ENCODE measurements at regions not wholly inside any gene's neighbourhood (a gene's known extent, or its start where the extent isn't known, plus 50 kb on each side); places are given as distances from the start of the nearest gene placed in this dataset.

DNA sequence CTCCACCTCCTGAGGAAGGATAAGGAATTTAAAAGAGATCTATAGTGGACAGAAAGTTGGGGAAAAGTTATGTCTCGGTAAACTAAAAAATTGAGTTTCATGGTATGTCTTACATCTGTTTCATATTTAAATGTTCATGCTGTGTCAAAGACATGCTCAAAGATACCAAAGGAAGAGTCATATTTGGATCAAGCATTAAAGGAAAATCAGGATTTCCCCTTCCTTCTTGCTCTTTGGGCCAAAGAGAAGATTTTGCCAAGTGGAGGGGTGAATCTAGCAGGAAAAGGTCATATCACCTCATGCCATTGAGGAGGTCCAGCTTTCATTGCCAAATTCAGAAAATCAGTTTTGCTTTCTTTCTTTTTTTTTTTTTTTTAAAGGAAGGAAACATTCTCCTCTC is 192.4 kb downstream of the OGFRL1 start:
- DNase-seq (ENCODE audit: low read depth): no peak

DNA sequence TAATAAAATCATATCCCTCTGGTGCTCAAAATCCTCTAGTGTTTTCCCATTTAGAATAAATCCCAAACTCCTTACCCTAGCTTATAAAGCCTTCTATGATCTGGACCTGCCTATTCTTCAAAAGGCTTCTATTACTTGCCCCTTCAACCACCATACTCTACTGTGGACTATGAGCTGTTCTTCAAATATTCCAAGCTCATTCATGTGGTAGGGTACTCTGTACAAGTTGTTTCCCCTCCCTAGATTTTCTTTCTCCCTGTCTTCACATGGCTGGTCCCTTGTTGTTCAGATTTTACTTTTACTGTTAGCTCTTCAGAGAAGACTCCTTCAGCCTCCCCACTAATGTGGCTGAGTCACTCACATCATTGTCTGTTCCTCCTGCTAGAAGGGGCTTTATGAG is 193.2 kb downstream of the OGFRL1 start:
- no peak for DNase-seq (ENCODE audit: low read depth)

DNA sequence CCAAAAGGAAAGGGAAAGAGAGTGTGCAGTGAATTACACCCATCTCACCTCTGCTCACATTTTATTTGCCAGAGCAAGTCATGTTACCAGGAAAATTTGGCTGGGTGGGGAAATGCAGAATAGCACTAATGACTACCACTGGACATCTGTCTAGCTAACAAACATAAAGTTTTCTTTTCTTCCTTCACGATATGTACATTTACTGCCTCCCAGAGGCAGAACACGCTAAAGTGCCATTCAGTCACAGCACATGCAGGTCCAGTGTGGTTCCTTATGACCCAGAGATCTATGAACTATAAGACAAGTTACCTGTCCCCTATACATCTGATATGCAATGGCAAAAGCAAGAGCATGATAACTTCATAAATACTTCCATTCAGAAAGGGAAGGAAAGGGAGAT is 194.1 kb downstream of the OGFRL1 start:
- DNase-seq (ENCODE audit: low read depth): no peak

DNA sequence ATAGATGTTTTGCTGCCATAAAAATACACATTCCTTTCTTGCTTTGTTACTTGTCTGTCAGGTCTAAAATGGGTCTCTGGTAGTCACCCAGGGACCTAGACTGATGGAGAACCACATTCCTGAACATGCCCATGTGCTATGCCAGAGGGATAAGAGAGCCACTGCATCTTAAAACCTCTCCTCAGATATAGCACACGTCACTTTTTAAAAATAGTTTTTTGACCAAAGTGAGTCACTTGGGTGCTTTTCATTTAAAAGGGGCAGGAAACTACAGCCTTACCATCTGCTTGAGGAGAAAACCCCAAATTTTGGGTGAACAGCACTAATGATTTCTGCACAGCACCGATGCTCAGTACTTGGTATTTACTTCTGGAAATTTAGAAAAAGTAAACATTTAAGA is 197.8 kb downstream of the OGFRL1 start:
- no peak for DNase-seq (ENCODE audit: low read depth)

DNA sequence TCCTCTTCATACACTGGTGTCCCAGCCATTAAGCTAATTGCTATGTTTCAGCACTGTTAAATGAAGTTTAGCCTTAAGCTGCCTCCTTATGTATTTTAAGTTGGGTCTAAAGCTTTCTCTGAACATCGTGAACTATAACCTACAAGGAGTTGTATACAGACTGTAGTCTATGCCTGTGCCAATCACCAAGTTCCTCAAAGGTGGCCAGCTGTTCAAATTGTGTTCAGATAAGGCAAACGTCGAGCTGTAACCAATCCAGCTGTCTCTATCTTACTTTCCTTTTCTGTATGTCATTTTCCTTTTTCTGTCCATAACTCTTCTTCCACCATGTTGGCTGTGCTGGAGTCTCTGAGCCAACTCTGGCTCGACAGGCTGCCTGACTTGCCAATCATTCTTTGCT is 199.6 kb downstream of the OGFRL1 start:
- DNase-seq (ENCODE audit: low read depth): no peak

DNA sequence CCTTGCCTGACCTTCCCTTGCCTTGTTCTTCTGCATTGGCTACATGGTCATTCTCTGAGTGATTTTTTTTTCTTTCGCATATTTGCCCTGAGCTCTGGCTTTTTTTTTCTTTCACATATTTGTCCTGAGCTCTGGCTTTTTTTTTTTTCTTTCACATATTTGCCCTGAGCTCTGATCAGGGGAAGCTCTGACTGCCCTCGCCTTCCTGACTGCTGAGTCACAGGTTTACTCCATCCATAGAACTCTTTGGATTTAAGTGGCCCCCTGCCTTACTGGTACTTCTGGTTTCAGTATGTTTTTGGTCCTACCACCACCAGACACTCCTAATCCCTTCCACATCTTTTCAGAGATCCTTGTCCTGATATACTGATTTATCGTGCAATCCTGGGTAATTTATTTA is 201.1 kb downstream of the OGFRL1 start:
- no peak for DNase-seq (ENCODE audit: low read depth)

DNA sequence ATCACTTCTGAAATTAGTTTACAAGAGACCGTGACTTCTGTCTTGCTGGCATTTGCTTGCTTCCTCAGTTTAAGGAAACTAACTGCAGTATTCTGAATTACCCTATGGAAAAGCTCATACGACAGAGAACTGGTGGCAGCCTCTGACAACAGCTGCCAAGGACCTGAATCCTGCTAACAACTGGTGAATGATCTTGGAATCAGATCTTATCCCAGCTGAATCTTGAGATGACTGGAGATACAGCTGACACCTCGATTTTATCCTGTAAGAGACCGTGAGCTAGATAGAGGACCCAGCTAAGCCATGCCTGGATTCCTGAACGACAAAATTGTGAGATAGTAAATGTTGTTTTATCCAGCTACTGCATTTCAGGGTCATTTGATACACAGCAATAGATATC is 202.3 kb downstream of the OGFRL1 start:
- DNase-seq (ENCODE audit: low read depth): no peak

DNA sequence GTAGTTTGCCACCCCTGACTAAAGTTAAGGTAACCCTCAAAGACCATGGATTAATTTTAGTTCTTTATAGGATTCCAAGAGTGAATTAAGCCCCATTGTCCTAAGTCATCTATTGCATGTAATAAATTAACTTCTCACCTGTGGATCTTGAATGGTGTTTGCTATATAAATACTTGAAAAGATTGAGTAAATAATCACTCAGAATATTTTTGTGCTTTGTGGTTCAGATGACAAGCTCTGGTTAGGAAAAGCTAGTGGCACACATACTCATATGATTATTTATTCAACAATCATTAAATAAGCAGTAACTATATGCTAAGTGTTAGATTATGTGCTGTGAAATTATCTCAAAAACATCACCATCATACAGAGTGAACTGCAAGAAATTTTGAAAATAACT is 203.2 kb downstream of the OGFRL1 start:
- no peak for DNase-seq (ENCODE audit: low read depth)

DNA sequence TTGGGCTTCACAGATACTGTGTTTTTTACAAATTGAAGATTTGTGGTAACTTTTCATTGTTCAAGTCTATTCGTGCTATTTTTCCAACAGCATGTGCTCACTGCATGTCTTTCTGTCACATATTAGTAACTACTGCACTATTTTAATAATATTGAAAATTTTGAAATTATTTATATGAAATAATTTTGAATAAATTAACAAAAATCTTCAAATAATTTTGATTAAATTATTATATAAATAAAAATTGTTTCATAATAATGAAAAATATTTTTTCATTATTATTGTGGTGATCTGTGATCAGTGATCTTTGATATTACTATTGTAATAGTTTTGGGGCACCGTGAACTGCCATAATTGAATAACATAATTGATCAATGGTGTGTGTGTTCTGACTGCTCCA is 204.1 kb downstream of the OGFRL1 start:
- DNase-seq (ENCODE audit: low read depth): no peak

DNA sequence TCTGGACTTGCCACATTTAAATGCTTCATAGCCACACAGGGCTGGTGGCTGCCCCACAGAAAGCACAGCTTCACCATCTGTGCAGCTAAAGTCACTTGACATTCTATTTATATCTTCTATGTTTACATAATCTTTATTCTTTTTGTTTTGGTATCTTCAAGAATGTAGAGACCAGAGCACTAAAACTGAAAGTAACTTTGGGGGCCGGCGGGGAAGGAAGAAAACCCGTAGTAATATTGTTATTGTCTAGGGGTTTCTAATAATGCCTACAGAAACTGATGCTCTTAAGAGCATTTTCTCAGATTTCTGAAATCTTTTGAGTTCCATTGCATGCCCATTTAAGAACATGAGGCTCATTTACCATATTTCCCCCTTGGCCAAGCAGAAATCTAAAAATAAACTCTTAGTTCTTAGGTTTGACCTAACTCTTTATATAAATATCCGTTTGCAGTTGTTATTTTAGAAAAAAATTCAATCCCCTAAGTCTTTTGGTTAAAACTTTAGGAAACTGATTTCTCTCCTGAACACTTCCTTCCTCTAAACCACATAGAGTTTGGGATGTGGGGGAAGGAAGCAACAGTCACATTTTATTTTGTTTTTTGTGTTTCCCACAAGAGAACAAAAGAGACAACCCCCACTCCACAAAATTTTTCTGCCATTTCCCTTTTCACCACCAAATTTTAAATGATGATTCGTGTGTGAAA is 207.6 kb downstream of the OGFRL1 start:
- no peak for DNase-seq (ENCODE audit: low read depth)

DNA sequence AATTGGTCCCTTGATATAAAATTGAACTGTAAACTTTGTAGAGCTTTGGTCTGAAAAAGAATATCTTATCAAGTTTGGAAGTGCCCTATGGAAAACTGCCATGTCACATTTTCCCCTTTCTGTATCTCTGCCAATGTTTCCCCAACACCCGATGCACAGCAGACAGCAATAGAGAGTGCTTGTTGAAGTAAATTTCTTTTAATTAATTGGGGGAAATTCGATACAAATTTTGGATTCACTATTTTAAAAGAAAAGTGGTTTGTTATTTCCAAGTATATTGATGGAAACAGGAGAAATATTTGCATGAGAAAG is 208.1 kb downstream of the OGFRL1 start:
- no peak for DNase-seq (ENCODE audit: low read depth)

DNA sequence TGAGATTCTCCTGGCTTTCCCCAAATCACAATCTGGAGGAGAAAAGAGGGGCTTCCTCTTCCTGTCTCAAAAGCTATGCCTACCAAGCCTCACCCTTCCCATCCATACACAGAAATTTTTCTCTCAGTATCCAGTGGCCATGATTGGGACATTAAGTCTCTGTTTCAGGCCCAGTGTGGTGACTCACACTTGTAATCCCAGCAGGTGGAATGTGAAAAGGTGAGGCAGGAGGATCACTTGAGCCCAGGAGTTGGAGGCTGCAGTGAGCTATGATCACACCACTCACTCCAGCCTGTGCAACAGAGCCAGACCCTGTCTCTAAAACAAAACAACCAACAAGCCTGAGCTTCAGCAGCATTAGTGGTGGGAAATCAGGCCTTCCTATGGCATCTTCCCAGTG is 210.0 kb downstream of the OGFRL1 start:
- DNase-seq (ENCODE audit: low read depth): no peak

DNA sequence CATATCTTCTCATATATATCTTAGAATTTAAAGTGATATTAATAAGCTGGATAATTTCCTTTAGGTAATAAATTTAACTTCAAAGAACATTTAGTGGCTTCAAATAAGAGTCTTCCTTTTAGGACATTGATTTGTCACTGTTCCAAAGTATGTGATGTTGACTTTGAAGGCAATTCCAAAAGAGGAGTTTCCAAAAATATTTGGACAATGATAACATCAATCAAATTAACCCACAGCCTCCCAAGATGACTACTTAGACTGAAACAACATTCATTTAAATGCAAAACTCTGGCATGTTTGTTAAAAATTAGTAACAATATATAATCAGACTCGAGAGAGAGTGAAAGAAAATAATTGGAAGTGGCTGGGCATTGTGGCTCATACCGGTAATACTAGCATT is 211.1 kb downstream of the OGFRL1 start:
- DNase-seq (ENCODE audit: low read depth): no peak

DNA sequence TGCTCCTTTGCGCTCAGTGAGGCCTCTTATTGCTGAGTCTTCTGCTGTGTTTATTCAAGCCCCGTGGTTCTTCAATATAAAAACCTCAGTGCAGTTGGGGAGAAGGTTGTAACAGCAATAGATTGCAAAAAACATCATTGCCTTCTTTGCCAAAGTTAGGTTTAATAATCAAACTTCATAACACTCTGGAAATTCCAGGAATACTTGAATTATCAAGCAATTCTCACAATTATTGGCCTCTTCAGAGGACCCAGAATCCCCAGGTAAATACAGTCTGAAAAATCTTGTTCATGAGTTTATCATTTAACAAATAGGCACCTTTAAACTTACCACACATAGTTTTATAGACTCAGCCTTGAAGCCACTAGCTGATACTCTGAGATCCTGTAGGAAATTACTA is 213.6 kb downstream of the OGFRL1 start:
- DNase-seq (ENCODE audit: low read depth): no peak

DNA sequence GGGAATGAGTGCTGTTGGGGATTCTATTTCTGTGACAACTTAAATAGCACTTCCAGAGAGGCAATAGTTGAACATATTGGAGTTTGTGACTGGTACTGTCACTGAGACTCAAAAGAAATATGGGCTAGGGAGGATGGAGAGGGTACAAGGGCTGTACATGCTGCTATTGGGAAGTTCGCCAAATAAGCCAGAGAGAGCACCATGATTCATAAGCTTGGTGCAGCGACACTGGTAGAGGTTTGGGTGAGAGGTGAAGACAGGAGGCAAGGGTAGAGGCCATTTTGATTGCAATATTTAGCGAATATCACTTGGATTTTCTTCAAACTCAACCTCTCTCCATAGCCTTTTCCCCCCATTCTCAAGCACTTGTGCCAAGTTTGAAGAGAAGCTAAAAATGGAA is 214.3 kb downstream of the OGFRL1 start:
- no peak for DNase-seq (ENCODE audit: low read depth)

DNA sequence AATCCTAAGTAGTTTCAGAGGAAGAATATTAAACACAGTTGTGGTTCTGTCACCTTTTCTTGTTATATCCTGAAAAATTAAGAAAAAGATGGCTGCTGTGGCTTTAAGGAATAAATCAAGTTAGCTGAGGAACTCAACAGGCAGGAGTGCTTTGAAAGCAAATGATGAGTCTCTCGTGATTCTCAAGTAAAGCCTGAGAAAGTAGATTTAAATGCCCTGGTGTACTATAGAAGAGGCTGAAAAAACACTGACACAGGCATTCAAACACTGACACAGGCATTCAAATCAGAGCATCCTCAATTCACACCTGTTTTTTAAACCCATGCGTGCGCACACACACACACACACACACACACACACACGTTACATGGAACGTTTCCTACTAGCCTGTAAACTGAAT is 218.6 kb downstream of the OGFRL1 start:
- no peak for DNase-seq (ENCODE audit: low read depth)

DNA sequence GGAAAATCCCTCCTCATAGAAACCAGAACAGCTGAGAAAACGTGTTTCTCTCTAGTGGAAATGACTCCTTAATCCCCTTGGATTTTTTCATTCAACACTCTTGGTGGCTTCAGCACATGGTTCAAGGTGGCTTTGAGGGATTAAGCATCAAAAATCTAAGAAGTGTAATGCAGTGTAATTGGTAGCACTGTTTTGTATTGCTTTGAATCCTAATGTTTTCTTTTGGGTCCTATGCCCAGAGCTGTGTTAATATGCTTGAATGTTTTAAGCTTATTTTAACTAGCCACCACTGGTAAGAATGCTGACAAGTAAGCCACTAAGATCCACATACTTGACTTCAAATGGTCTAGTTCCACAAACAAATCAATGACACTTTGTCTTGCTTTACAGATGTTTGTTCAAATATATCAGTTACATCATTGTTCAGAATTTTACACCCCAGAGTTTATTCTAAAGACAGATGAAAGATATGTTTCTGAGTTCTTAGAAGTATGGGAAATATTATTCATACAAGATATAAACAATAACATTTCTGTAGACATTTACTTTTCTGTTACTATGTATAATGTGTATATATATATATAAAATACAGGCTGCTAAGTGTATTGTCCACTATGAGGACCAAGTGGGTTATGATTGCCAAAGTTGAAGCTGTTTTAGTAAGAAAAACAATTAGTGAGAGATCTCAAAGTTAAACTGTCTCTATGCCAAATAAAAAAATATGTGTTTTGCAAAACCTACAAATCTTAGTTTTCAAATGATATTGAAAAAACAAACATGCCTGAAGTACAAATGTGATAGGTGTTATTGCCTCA is 220.8 kb downstream of the OGFRL1 start:
- DNase-seq (ENCODE audit: low read depth): no peak

DNA sequence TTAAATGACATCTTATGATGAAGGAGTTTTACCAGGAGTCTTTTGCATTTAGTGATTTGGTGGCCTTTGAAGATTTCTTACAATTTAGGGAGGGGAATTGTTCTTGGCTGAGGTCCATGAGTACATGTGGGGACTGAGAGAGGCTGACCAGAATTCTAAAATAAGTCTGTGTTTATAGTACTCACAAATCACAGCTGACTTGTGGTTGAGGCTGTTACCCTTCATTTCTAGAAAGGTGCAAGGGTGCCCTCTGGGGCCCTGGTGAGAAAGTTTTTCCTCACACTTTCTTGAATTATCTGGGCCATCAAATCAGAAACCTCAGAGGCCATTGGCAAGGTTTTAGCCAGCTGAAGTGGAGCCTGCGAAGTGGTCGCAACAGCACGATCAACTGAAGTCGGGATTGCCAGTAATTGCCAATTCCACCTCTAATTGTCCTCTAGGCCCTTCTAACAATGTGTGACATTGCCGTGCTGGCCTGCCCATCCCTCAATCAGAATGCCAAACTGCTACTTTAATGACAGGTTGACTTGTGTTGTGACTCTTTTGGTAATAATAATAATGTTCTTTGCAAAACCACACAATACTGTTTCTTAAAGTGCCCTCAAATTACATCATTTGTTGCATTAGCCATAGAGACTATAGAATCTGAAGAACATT is 221.6 kb downstream of the OGFRL1 start:
- no peak for DNase-seq (ENCODE audit: low read depth)

DNA sequence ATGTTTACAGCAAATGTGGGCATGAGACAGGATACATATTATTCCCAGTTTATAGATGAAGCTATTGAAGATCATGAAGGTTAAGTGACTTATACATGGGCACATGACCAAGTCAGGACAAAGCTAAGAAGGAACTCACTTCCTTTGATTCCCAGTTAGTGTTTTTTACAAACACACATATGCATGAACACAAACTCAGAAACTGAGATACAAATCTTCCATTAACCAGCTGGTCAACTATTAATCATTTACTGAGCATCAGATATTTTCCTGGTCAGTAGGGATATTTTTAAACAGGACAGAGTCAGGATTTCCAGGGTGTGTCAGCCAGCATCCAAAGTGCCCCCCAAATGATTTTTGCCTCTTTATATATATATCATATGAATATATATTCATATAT is 222.2 kb downstream of the OGFRL1 start:
- DNase-seq (ENCODE audit: low read depth): no peak

DNA sequence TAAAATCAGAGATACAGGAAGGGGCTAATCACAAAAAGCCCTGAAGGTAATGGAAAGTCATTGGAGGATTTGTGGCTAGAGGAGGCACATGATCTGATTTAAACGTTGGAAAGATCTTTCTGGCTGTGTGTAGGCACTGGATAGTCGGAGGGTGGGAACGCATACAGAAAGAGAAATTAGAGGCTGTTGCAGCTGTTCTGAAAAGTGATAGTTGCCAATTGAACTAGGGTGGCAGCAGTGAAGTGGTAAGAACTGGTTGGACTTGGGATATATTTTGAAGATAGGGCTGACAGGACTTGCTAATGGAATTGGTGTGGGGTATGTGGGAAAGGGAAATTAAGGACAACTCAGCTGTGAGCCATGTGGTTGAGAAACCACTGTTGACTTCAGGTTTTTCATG is 223.6 kb downstream of the OGFRL1 start:
- no peak for DNase-seq (ENCODE audit: low read depth)

DNA sequence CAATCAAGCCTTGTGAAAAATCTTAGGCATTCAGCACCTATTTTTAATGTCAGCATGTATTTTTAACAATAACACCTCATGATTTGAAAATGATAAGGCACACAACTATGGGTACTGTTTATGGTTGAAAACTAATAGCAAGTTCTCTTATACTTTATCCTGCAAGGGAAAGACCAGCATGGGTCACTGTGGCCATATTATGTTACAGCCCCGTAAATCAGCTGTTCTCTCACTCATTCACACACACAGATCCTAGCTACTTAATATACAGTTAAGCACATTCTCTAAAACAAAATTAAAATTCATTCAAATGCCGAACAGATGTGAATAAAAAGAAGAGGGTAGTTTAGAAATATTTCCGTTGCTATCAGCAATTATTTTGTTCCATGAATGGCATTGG is 224.4 kb downstream of the OGFRL1 start:
- no peak for DNase-seq (ENCODE audit: low read depth)

DNA sequence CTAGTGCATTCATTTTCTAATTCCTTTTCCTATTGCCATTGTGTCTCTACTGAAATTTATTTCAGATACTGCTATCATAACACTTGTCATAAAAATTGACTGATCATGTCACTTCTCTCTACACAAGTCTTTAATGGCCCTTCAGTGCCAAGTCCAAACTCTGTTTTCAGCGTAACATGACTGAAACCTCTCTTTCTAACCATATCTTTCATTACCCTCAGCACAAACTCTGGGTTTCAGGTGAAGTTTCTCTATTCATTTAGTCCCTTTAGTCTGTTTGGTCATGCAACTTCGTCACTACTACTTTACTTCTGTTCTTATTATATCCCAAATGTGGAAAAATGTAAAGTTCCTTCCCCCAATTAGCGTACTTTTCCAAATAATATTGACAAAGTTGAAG is 234.9 kb downstream of the OGFRL1 start:
- DNase-seq (ENCODE audit: low read depth): no peak

DNA sequence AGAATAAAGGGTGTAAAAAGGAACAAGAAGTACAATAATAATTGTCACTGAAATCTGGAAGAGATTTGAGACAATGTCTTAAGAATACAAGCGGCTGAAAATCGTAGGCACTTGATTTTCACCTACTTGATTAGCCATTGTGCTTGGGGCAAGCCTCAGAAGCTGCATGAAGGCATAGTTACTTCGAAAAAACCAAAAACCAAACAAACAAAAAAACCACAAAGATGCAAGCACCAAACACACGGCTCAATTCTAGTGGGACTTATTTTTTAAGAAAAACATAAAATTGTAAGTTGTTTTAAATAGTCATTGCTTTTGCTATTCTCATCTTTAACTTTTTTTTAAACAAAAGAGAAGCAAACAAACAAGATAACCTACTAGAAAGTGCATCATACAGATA is 235.6 kb downstream of the OGFRL1 start:
- DNase-seq (ENCODE audit: low read depth): no peak

All from forelimb muscle (tissue), 1 donor.